ENCODE measurements at regions not wholly inside any gene's neighbourhood (a gene's known extent, or its start where the extent isn't known, plus 50 kb on each side); places are given as distances from the start of the nearest gene placed in this dataset.

GRCh38 chr2:67922080-67922785 lies 140.6 kb downstream of the C1D start:
- no peak for TF ChIP-seq CTCF (IDR thresholded peaks at IDR 0.05; ENCODE audit: low read length)
- TF ChIP-seq EZH2 (IDR thresholded peaks at IDR 0.05; ENCODE audit: borderline replicate concordance, low read length) = no peak

Measured in OCI-LY1 (cell line).